ENCODE measurements at regions not wholly inside any gene's neighbourhood (a gene's known extent, or its start where the extent isn't known, plus 50 kb on each side); places are given as distances from the start of the nearest gene placed in this dataset.

GRCh38 chr6:9103876-9104521 lies 668.7 kb upstream of the SLC35B3 start:
- TF ChIP-seq, protein P1, sequence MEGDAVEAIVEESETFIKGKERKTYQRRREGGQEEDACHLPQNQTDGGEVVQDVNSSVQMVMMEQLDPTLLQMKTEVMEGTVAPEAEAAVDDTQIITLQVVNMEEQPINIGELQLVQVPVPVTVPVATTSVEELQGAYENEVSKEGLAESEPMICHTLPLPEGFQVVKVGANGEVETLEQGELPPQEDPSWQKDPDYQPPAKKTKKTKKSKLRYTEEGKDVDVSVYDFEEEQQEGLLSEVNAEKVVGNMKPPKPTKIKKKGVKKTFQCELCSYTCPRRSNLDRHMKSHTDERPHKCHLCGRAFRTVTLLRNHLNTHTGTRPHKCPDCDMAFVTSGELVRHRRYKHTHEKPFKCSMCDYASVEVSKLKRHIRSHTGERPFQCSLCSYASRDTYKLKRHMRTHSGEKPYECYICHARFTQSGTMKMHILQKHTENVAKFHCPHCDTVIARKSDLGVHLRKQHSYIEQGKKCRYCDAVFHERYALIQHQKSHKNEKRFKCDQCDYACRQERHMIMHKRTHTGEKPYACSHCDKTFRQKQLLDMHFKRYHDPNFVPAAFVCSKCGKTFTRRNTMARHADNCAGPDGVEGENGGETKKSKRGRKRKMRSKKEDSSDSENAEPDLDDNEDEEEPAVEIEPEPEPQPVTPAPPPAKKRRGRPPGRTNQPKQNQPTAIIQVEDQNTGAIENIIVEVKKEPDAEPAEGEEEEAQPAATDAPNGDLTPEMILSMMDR (IDR thresholded peaks at IDR 0.05): no peak
- no peak for TF ChIP-seq POLR2AphosphoS5 (IDR thresholded peaks at IDR 0.05; ENCODE audit: low read depth, low read length)
- TF ChIP-seq, protein P2, sequence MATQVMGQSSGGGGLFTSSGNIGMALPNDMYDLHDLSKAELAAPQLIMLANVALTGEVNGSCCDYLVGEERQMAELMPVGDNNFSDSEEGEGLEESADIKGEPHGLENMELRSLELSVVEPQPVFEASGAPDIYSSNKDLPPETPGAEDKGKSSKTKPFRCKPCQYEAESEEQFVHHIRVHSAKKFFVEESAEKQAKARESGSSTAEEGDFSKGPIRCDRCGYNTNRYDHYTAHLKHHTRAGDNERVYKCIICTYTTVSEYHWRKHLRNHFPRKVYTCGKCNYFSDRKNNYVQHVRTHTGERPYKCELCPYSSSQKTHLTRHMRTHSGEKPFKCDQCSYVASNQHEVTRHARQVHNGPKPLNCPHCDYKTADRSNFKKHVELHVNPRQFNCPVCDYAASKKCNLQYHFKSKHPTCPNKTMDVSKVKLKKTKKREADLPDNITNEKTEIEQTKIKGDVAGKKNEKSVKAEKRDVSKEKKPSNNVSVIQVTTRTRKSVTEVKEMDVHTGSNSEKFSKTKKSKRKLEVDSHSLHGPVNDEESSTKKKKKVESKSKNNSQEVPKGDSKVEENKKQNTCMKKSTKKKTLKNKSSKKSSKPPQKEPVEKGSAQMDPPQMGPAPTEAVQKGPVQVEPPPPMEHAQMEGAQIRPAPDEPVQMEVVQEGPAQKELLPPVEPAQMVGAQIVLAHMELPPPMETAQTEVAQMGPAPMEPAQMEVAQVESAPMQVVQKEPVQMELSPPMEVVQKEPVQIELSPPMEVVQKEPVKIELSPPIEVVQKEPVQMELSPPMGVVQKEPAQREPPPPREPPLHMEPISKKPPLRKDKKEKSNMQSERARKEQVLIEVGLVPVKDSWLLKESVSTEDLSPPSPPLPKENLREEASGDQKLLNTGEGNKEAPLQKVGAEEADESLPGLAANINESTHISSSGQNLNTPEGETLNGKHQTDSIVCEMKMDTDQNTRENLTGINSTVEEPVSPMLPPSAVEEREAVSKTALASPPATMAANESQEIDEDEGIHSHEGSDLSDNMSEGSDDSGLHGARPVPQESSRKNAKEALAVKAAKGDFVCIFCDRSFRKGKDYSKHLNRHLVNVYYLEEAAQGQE (IDR thresholded peaks at IDR 0.05; ENCODE audit: insufficient read depth in 1 of 2, low read depth in 2 of 2, low read length in 1 of 2): no peak

Data from Panc1 (cell line).